ENCODE measurements at regions not wholly inside any gene's neighbourhood (a gene's known extent, or its start where the extent isn't known, plus 50 kb on each side); places are given as distances from the start of the nearest gene placed in this dataset.

DNA sequence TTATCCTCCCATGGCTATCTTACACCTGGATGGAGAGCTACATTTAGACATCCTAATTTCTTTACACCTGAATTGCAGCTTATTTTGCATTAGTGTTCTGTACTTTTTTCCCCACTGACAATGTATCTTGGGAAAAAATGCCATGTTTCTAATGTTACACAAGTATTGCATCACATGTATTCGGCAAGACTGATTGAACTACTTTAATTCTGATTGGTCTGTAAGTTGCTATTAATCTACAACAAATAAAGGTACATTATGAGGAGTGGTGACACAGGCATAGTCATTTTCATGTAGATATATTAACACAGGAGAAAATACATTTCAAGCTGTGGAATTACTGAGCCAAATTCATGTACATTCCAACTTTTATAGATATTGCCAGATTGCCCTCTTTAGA lies 558.0 kb downstream of the TRIML1 start:
- Mint-ChIP-seq H3K9me3 (peaks cover 2 to 19% (median 9%) of the 10 kb centered on the region in 3 donors), H3K4me1 (no peaks in the 10 kb centered on the region), H3K27me3 (no peaks in the 10 kb centered on the region), H3K27ac (no peak overlapping the region), H3K4me3 (no peak overlapping the region), H3K36me3 (no peaks in the 10 kb centered on the region)
- Histone ChIP-seq H3K4me3 (ENCODE audit: control insufficient read depth in 1 of 2, extremely low read depth in 1 of 2, low read length in 1 of 2) (no peak overlapping the region), H3K27ac (ENCODE audit: low read length) (no peak overlapping the region), H3K27me3 (replicated peaks in 1 of 2; ENCODE audit: control insufficient read depth in 2 of 2, extremely low read depth in 1 of 2, insufficient read depth in 2 of 2, low read length in 1 of 2) (no peaks in the 10 kb centered on the region), H3K36me3 (ENCODE audit: control insufficient read depth in 2 of 2, extremely low read depth in 1 of 2, insufficient read depth in 1 of 2, low read length in 1 of 2) (no peaks in the 10 kb centered on the region), H3K9me3 (no peaks in the 10 kb centered on the region), H3K4me1 (ENCODE audit: control insufficient read depth in 1 of 2, extremely low read depth in 1 of 2, insufficient read depth in 2 of 2, low read length in 2 of 2) (no peaks in the 10 kb centered on the region)
- ChIA-PET CTCF (no interaction called here), POLR2A (no interaction called here)
- ATAC-seq (replicated peaks in 1 of 4), result no peak
- WGBS (ENCODE audit: insufficient coverage), result no CpG with 5 or more reads among the region's 1 CpG
- no peak for DNase-seq

DNA sequence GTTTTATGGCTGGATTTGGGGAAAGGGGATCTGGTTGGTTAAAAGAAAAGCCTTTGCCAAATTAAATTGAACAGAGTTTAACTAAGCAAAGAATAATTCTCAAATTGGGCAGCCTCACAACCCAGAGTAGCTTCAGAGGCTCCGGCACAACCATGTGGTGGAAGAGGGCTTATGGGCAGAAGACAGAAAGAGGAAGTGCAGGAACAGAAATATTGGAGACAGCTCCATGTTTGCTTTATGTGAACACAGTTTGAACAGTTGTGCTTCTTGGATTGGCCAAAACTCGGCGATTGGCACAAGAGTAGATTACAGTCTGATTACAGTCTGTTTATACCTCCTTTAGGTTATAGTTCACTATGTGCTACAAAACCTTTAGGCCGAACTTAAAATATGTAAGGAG lies 562.7 kb downstream of the TRIML1 start:
- no peak overlapping the region for H3K27ac ChIP-seq (ENCODE audit: low read length)
- no peak for ATAC-seq (replicated peaks in 1 of 4)

DNA sequence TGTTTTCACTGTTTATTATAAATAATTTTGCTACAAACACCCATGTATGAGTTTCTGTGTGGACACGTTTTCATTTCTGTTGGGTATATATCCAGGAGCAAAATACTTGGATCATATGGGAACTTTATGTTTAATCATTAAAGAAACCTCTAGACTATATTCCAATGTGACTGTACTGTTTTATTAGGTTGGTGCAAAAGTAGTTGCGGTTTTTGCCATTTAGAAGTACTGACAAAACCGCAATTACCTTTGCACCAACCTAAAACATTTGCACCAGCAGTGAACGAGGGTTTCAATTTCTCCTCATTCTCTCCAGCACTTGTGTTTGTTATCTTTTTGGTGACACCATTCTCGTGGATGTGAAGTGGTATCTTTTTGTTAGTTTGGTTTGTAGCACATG lies 565.0 kb downstream of the TRIML1 start:
- no peak overlapping the region for H3K4me3 Mint-ChIP-seq
- H3K9me3 Mint-ChIP-seq, result peaks cover 12 to 18% (median 16%) of the 10 kb centered on the region in 3 donors
- no CpG with 5 or more reads among the region's 5 CpGs for WGBS (ENCODE audit: insufficient coverage)
- H3K9me3 ChIP-seq, result no peaks in the 10 kb centered on the region
- H3K4me3 ChIP-seq (ENCODE audit: control insufficient read depth in 1 of 2, extremely low read depth in 1 of 2, low read length in 1 of 2), result no peak overlapping the region
- H3K36me3 ChIP-seq (ENCODE audit: control insufficient read depth in 2 of 2, extremely low read depth in 1 of 2, insufficient read depth in 1 of 2, low read length in 1 of 2), result no peaks in the 10 kb centered on the region
- no peaks in the 10 kb centered on the region for H3K4me1 Mint-ChIP-seq
- ATAC-seq (replicated peaks in 1 of 4), result no peak
- DNase-seq, result no peak
- H3K27ac Mint-ChIP-seq, result no peak overlapping the region
- POLR2A ChIA-PET, result no interaction called here
- no peaks in the 10 kb centered on the region for H3K27me3 ChIP-seq (replicated peaks in 1 of 2; ENCODE audit: control insufficient read depth in 2 of 2, extremely low read depth in 1 of 2, insufficient read depth in 2 of 2, low read length in 1 of 2)
- no peaks in the 10 kb centered on the region for H3K4me1 ChIP-seq (ENCODE audit: control insufficient read depth in 1 of 2, extremely low read depth in 1 of 2, insufficient read depth in 2 of 2, low read length in 2 of 2)
- H3K27ac ChIP-seq (ENCODE audit: low read length), result no peak overlapping the region
- CTCF ChIA-PET, result no interaction called here
- H3K36me3 Mint-ChIP-seq, result no peaks in the 10 kb centered on the region
- no peaks in the 10 kb centered on the region for H3K27me3 Mint-ChIP-seq

More for the DNA sequence above, 562.7 kb downstream of the TRIML1 start:
- Mint-ChIP-seq H3K27me3 (no peaks in the 10 kb centered on the region), H3K4me3 (no peak overlapping the region), H3K27ac (no peak overlapping the region), H3K4me1 (no peaks in the 10 kb centered on the region), H3K36me3 (no peaks in the 10 kb centered on the region), H3K9me3 (peaks cover 5 to 14% (median 14%) of the 10 kb centered on the region in 3 donors)
- ChIA-PET CTCF (no interaction called here), POLR2A (no interaction called here)
- no peaks in the 10 kb centered on the region for H3K4me1 ChIP-seq (ENCODE audit: control insufficient read depth in 1 of 2, extremely low read depth in 1 of 2, insufficient read depth in 2 of 2, low read length in 2 of 2)
- 80% methylated on average over 3 of the region's 4 CpGs for WGBS (ENCODE audit: insufficient coverage)
- DNase-seq, result no peak
- no peaks in the 10 kb centered on the region for H3K27me3 ChIP-seq (replicated peaks in 1 of 2; ENCODE audit: control insufficient read depth in 2 of 2, extremely low read depth in 1 of 2, insufficient read depth in 2 of 2, low read length in 1 of 2)
- H3K4me3 ChIP-seq (ENCODE audit: control insufficient read depth in 1 of 2, extremely low read depth in 1 of 2, low read length in 1 of 2), result no peak overlapping the region
- H3K36me3 ChIP-seq (ENCODE audit: control insufficient read depth in 2 of 2, extremely low read depth in 1 of 2, insufficient read depth in 1 of 2, low read length in 1 of 2), result no peaks in the 10 kb centered on the region
- no peaks in the 10 kb centered on the region for H3K9me3 ChIP-seq

DNA sequence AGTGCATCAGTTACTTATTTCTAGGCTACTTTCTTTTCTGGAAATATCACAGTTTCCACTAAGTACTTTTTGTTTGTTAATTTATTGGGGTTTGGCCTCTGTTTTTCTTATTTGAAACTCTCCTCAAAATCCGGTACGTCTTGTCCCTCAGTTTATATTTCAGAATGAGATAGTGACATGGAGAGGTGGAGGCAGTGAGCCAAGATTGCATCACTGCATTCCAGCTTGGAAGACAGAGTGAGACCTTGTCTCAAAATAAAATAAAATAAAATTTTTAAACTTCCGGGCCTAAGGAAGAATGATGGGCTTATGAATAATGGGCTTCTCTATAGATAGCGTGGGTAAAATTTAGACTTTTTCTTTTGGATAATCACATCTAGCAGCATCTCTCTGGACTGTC lies 567.8 kb downstream of the TRIML1 start:
- no peak for ATAC-seq (replicated peaks in 1 of 4)
- no CpG with 5 or more reads among the region's 4 CpGs for WGBS (ENCODE audit: insufficient coverage)
- CTCF ChIA-PET, result no interaction called here

DNA sequence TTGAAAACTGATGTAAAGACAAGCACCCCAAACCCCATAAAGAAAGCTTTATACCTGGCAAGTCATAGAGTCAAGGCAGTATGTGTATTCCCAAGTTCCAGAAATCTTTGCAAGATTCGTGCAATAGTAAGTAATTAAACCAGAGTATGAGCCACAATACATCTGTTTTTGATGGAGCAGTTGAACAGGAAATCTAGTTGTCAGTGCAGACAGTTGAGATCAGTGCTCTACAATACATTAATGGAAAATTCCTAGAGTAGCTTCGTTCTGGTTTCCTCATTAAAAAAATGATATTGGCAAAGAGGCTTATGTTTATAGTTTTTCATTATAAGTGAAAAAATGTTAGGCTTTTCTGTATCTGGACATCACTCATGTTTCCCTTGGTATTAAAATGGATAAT lies 575.3 kb downstream of the TRIML1 start:
- ATAC-seq (replicated peaks in 1 of 4), result no peak

More for the DNA sequence above, 567.8 kb downstream of the TRIML1 start:
- Mint-ChIP-seq H3K9me3 (peaks cover 7 to 16% (median 16%) of the 10 kb centered on the region in 3 donors), H3K36me3 (no peaks in the 10 kb centered on the region), H3K27ac (no peak overlapping the region), H3K4me3 (no peak overlapping the region), H3K4me1 (no peaks in the 10 kb centered on the region), H3K27me3 (no peaks in the 10 kb centered on the region)
- POLR2A ChIA-PET, result no interaction called here
- Histone ChIP-seq H3K27ac (ENCODE audit: low read length) (no peak overlapping the region), H3K9me3 (no peaks in the 10 kb centered on the region), H3K27me3 (replicated peaks in 1 of 2; ENCODE audit: control insufficient read depth in 2 of 2, extremely low read depth in 1 of 2, insufficient read depth in 2 of 2, low read length in 1 of 2) (no peaks in the 10 kb centered on the region), H3K36me3 (ENCODE audit: control insufficient read depth in 2 of 2, extremely low read depth in 1 of 2, insufficient read depth in 1 of 2, low read length in 1 of 2) (no peaks in the 10 kb centered on the region), H3K4me1 (ENCODE audit: control insufficient read depth in 1 of 2, extremely low read depth in 1 of 2, insufficient read depth in 2 of 2, low read length in 2 of 2) (no peaks in the 10 kb centered on the region), H3K4me3 (ENCODE audit: control insufficient read depth in 1 of 2, extremely low read depth in 1 of 2, low read length in 1 of 2) (no peak overlapping the region)
- no peak for DNase-seq

DNA sequence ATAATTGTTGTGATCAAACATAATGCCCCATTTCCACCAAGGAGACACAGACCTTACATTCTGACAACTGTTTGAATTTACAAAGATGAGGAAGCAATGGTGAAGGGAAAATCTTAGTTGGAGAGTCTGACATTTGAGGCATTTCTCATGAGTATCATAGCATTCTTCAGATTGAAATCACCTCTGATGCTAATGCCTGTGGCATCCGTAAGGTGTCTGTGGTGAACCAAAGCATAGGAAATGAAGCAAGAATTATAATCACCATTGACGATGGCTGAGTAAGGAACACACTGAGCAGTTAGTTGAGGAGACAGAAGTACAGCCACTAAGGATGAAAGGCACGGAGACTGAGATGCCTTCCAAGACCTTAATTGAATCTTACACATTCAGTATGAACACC lies 575.7 kb downstream of the TRIML1 start:
- H3K9me3 Mint-ChIP-seq, result peaks cover 16 to 17% (median 17%) of the 10 kb centered on the region in 3 donors
- CTCF ChIA-PET, result no interaction called here
- 100% methylated on average over 1 of the region's 3 CpGs for WGBS (ENCODE audit: insufficient coverage)
- Histone ChIP-seq H3K9me3 (no peaks in the 10 kb centered on the region), H3K27ac (ENCODE audit: low read length) (no peak overlapping the region), H3K4me3 (ENCODE audit: control insufficient read depth in 1 of 2, extremely low read depth in 1 of 2, low read length in 1 of 2) (no peak overlapping the region), H3K27me3 (replicated peaks in 1 of 2; ENCODE audit: control insufficient read depth in 2 of 2, extremely low read depth in 1 of 2, insufficient read depth in 2 of 2, low read length in 1 of 2) (no peaks in the 10 kb centered on the region), H3K4me1 (ENCODE audit: control insufficient read depth in 1 of 2, extremely low read depth in 1 of 2, insufficient read depth in 2 of 2, low read length in 2 of 2) (no peaks in the 10 kb centered on the region), H3K36me3 (ENCODE audit: control insufficient read depth in 2 of 2, extremely low read depth in 1 of 2, insufficient read depth in 1 of 2, low read length in 1 of 2) (no peaks in the 10 kb centered on the region)
- DNase-seq (no peak), ATAC-seq (replicated peaks in 1 of 4) (no peak)
- no peaks in the 10 kb centered on the region for H3K4me1 Mint-ChIP-seq
- H3K27me3 Mint-ChIP-seq, result no peaks in the 10 kb centered on the region
- POLR2A ChIA-PET, result no interaction called here
- no peak overlapping the region for H3K27ac Mint-ChIP-seq
- no peaks in the 10 kb centered on the region for H3K36me3 Mint-ChIP-seq
- H3K4me3 Mint-ChIP-seq, result no peak overlapping the region

More for the DNA sequence above, 575.3 kb downstream of the TRIML1 start:
- Mint-ChIP-seq H3K27me3 (no peaks in the 10 kb centered on the region), H3K36me3 (no peaks in the 10 kb centered on the region), H3K27ac (no peak overlapping the region), H3K4me3 (no peak overlapping the region), H3K4me1 (no peaks in the 10 kb centered on the region), H3K9me3 (peaks cover 17% of the 10 kb centered on the region in 3 donors)
- Histone ChIP-seq H3K27ac (ENCODE audit: low read length) (no peak overlapping the region), H3K4me1 (ENCODE audit: control insufficient read depth in 1 of 2, extremely low read depth in 1 of 2, insufficient read depth in 2 of 2, low read length in 2 of 2) (no peaks in the 10 kb centered on the region), H3K27me3 (replicated peaks in 1 of 2; ENCODE audit: control insufficient read depth in 2 of 2, extremely low read depth in 1 of 2, insufficient read depth in 2 of 2, low read length in 1 of 2) (no peaks in the 10 kb centered on the region), H3K9me3 (no peaks in the 10 kb centered on the region), H3K36me3 (ENCODE audit: control insufficient read depth in 2 of 2, extremely low read depth in 1 of 2, insufficient read depth in 1 of 2, low read length in 1 of 2) (no peaks in the 10 kb centered on the region), H3K4me3 (ENCODE audit: control insufficient read depth in 1 of 2, extremely low read depth in 1 of 2, low read length in 1 of 2) (no peak overlapping the region)
- ChIA-PET CTCF (no interaction called here), POLR2A (no interaction called here)
- no CpG with 5 or more reads among the region's 2 CpGs for WGBS (ENCODE audit: insufficient coverage)
- no peak for DNase-seq

DNA sequence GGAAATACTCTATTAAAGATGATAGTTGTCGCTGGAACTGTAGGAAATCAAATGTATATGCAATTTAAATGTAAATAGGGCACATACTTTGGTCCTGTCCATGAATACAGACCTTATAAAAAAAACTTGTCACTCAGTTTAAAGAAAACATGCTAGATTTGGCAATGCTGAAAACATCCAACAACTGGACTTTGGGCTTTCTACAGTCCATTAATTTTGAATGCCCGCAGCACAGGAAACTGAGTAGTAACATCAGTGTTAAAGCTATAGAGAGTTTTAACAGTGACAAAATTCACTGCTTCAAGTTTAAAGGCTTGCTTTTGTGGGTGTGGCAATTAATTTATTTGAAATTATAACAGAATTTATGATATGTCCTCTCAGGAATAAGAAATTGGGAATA lies 578.4 kb downstream of the TRIML1 start:
- Histone ChIP-seq H3K4me3 (ENCODE audit: control insufficient read depth in 1 of 2, extremely low read depth in 1 of 2, low read length in 1 of 2) (no peak overlapping the region), H3K27ac (ENCODE audit: low read length) (no peak overlapping the region), H3K9me3 (no peaks in the 10 kb centered on the region), H3K27me3 (replicated peaks in 1 of 2; ENCODE audit: control insufficient read depth in 2 of 2, extremely low read depth in 1 of 2, insufficient read depth in 2 of 2, low read length in 1 of 2) (no peaks in the 10 kb centered on the region), H3K36me3 (ENCODE audit: control insufficient read depth in 2 of 2, extremely low read depth in 1 of 2, insufficient read depth in 1 of 2, low read length in 1 of 2) (no peaks in the 10 kb centered on the region), H3K4me1 (ENCODE audit: control insufficient read depth in 1 of 2, extremely low read depth in 1 of 2, insufficient read depth in 2 of 2, low read length in 2 of 2) (no peaks in the 10 kb centered on the region)
- Mint-ChIP-seq H3K27me3 (no peaks in the 10 kb centered on the region), H3K9me3 (peaks cover 17 to 31% (median 26%) of the 10 kb centered on the region in 3 donors), H3K4me3 (no peak overlapping the region), H3K27ac (no peak overlapping the region), H3K36me3 (no peaks in the 10 kb centered on the region), H3K4me1 (no peaks in the 10 kb centered on the region)
- no peak for DNase-seq
- ATAC-seq (replicated peaks in 1 of 4), result no peak
- WGBS (ENCODE audit: insufficient coverage), result 86% methylated on average over 1 of the region's 2 CpGs
- ChIA-PET POLR2A (no interaction called here), CTCF (no interaction called here)

Data from T-cell (primary cell).